Glutamatergic neuron (in vitro differentiated cells): ENCODE measurements at regions not wholly inside any gene's neighbourhood (a gene's known extent, or its start where the extent isn't known, plus 50 kb on each side); places are given as distances from the start of the nearest gene placed in this dataset.

ENCODE experiments used
- DNase-seq: peaks from one replicate; pipeline ENCODE4 v3.0.0; 2022
- H3K27ac Mint-ChIP-seq: one replicate; pipeline ENCODE4 v1.8.0; 2020; ENCODE audit warnings: mild to moderate bottlenecking, mixed read lengths, inconsistent platforms; ENCODE audit not compliant: unreplicated experiment
- H3K27me3 Mint-ChIP-seq: one replicate; pipeline ENCODE4 v1.8.0; 2020; ENCODE audit warnings: mild to moderate bottlenecking, moderate library complexity, mixed read lengths, inconsistent platforms; ENCODE audit not compliant: unreplicated experiment
- H3K36me3 Mint-ChIP-seq: one replicate; pipeline ENCODE4 v1.8.0; 2020; ENCODE audit warnings: mild to moderate bottlenecking, mixed read lengths, inconsistent platforms; ENCODE audit not compliant: unreplicated experiment
- H3K4me1 Mint-ChIP-seq: one replicate; pipeline ENCODE4 v1.8.0; 2020; ENCODE audit warnings: mild to moderate bottlenecking, low read depth, mixed read lengths, inconsistent platforms; ENCODE audit not compliant: unreplicated experiment
- H3K4me3 Mint-ChIP-seq: one replicate; pipeline ENCODE4 v1.8.0; 2020; ENCODE audit warnings: mild to moderate bottlenecking, mixed read lengths, inconsistent platforms; ENCODE audit not compliant: unreplicated experiment
- H3K9me3 Mint-ChIP-seq: one replicate; pipeline ENCODE4 v1.8.0; 2020; ENCODE audit warnings: mild to moderate bottlenecking, moderate library complexity, mixed read lengths, inconsistent platforms; ENCODE audit not compliant: unreplicated experiment
- CTCF ChIP-seq: fragments of 200-600 bp; sonication (generic); IDR thresholded peaks from one replicate; pipeline ENCODE4 v1.5.0; 2021; ENCODE audit not compliant: partially characterized antibody, unreplicated experiment

- no peak for DNase-seq
- no peak for TF ChIP-seq CTCF
- H3K27me3 Mint-ChIP-seq: no peaks in the 10 kb centered on the region
- no peak overlapping the region for H3K27ac Mint-ChIP-seq
- H3K36me3 Mint-ChIP-seq: no peaks in the 10 kb centered on the region
- no peaks in the 10 kb centered on the region for H3K4me1 Mint-ChIP-seq
- H3K9me3 Mint-ChIP-seq: peaks cover 2% of the 10 kb centered on the region
- no peak overlapping the region for H3K4me3 Mint-ChIP-seq
These were observed 546.2 kb downstream of the TUSC7 start for GRCh38 chr3:117255736-117256135.

- H3K27me3 Mint-ChIP-seq: peaks cover 2% of the 10 kb centered on the region
- peaks cover 2% of the 10 kb centered on the region for H3K9me3 Mint-ChIP-seq
- no peak for DNase-seq
- H3K4me3 Mint-ChIP-seq: no peak overlapping the region
- H3K36me3 Mint-ChIP-seq: no peaks in the 10 kb centered on the region
- peaks cover 27% of the 10 kb centered on the region for H3K4me1 Mint-ChIP-seq
- no peak for TF ChIP-seq CTCF
- H3K27ac Mint-ChIP-seq: no peak overlapping the region
These were observed 552.4 kb downstream of the TUSC7 start for GRCh38 chr3:117261983-117262421.

- H3K4me3 Mint-ChIP-seq: no peak overlapping the region
- no peak for TF ChIP-seq CTCF
- no peak for DNase-seq
- peaks cover 2% of the 10 kb centered on the region for H3K27me3 Mint-ChIP-seq
- H3K4me1 Mint-ChIP-seq: peaks cover 27% of the 10 kb centered on the region
- H3K36me3 Mint-ChIP-seq: no peaks in the 10 kb centered on the region
- H3K27ac Mint-ChIP-seq: peak overlapping the region; percentile 44
- H3K9me3 Mint-ChIP-seq: no peaks in the 10 kb centered on the region
These were observed 553.7 kb downstream of the TUSC7 start for GRCh38 chr3:117263270-117263669.

- Mint-ChIP-seq H3K4me3 (no peak overlapping the region), H3K27ac (peak overlapping the region; percentile 94), H3K4me1 (peaks cover 27% of the 10 kb centered on the region), H3K36me3 (no peaks in the 10 kb centered on the region), H3K27me3 (peaks cover 2% of the 10 kb centered on the region), H3K9me3 (no peaks in the 10 kb centered on the region)
- no peak for TF ChIP-seq CTCF
- no peak for DNase-seq
These were observed 554.2 kb downstream of the TUSC7 start for GRCh38 chr3:117263745-117264144.

- Mint-ChIP-seq H3K36me3 (no peaks in the 10 kb centered on the region), H3K27ac (peak overlapping the region; percentile 94), H3K4me1 (peaks cover 27% of the 10 kb centered on the region), H3K9me3 (no peaks in the 10 kb centered on the region), H3K27me3 (peaks cover 2% of the 10 kb centered on the region), H3K4me3 (peak overlapping the region; percentile 57)
- DNase-seq: no peak
- TF ChIP-seq CTCF: no peak
These were observed 554.8 kb downstream of the TUSC7 start for GRCh38 chr3:117264204-117264994.
